HG03060 (cell line): ENCODE measurements at regions not wholly inside any gene's neighbourhood (a gene's known extent, or its start where the extent isn't known, plus 50 kb on each side); places are given as distances from the start of the nearest gene placed in this dataset.

ENCODE experiments used
- ATAC-seq: cut with Tn5 transposase; IDR thresholded peaks from one replicate; pipeline ENCODE4 v1.9.1; 2021; ENCODE audit warnings: low read depth, moderate number of reproducible peaks; ENCODE audit not compliant: unreplicated experiment

DNA sequence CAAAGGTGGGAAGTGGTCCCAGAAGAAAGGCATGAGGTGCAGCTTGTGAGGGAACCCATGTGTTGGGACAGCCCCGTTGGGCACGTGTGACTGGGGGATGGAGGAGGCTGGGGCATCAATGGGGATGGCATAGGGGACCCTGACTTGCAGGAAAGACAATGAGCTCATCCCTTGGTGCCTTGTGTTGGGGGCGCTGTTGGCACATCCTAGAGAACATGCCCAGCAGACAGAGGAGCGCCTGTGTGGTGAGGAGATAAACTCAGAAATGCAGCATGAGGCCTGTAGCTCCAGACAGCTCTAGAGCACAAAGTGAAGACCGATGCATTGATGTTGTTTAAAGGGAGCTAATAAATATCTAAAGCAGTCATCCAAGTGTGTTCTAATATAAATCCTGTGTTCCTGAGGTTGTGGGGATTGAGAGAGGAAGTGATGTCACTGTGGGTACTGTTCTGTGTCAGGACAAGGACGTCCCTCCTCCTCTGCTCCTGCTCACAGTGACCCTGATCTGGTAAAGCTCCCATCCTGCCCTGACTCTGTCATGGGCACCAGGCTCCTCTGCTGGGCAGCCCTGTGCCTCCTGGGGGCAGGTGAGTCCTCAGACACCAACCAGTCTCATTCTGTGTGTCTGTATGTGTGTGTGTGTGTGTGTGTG, 126.1 kb upstream of the PRSS58 start:
- ATAC-seq, result no peak

DNA sequence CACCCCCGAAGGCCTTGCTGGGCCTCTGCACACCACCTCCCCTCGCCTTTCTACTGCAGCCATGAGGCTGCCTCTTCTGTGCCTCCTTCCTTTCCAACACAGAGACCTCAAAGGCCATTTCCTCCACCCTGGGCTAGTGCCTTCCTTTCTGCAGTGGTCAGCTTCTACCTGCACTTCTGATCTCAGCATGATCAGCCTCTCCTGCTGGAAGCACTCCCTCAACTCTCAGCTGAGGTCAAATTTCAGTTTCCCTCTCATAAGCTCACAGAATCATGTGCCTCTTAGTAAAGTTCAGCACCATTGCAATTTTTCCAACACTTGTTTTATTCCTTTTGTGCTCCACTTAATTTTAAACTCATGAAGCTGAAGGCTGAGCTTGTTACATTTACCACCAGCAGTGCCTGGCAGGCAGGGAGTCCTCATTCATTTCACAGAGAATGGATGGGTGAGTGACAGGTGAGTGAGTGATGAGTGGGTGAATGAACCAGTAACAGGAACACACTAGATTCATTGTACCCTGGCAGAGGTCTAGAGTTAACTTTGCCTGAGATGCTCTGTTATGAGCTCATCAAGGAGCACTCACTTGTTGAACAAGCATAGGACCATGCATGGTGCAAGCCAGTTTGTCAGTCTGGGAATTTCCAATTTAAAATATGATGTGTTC, 124.0 kb upstream of the PRSS58 start:
- no peak for ATAC-seq

DNA sequence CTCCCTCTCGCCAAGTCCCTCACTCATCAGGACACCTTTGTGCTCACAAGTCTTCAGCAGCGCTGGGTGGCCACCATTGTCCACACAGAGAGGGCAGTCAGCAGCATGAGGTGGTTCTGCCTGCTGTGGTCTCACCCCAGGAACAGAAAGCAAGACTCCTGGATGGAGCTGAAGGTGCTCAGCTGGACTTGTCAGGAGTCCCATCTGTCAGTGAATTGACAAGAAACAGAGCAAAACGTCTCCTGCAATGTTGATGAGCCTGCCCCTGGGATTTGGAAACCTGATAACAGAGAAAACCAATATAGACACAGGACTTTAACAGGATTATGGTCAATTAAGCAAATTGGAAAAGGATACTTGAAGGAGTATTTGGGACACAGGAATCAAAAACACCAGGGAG, 122.2 kb upstream of the PRSS58 start:
- no peak for ATAC-seq

DNA sequence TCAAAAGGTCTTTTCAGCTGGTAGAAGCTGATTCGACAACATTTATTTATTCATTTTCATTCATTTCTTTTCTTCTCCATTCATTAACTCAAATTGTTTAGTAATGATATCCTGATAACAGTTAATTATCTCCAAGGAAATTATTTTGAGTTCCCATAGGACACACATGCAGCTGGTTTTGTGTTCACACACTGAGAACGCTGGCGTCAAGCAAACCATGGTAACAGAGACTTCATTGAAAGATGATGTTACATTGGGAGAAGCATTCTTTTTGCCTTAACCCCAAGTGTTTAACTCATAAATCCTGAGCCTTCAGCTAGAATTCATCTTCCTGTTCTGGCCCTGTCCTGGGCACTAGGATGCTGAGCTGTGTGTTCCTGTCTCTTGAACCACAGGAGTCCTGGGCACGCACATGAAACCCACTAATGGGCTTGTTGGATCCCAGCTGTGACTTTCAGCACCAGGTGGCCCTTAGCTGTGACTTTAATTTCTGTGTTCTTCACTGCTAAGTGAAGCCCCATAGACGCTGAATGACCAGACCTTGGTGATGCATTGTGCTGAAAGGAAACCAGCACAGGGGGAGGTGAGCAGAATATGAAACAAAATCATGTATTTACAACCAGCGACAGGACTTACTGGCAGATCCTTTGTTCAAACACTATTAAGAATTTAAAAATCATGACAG, 121.5 kb upstream of the PRSS58 start:
- no peak for ATAC-seq

DNA sequence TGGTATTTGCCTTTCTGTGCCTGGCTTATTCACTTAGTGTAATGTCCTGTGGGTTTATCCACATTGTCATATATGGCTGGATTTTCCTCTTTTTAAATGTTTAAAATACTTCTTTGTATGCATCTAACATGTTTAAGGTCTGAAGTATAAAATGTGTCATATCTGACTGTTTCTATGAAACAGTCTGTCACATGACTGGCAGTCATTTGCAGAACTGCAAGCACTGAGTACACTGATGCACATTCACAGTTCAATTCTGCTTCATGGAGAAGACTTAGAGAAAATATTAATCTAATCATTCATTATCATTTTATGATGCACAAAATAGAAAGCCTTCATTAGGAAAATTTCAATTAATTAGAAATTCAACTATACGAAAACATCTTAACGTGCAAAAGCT, 119.7 kb upstream of the PRSS58 start:
- ATAC-seq, result no peak

DNA sequence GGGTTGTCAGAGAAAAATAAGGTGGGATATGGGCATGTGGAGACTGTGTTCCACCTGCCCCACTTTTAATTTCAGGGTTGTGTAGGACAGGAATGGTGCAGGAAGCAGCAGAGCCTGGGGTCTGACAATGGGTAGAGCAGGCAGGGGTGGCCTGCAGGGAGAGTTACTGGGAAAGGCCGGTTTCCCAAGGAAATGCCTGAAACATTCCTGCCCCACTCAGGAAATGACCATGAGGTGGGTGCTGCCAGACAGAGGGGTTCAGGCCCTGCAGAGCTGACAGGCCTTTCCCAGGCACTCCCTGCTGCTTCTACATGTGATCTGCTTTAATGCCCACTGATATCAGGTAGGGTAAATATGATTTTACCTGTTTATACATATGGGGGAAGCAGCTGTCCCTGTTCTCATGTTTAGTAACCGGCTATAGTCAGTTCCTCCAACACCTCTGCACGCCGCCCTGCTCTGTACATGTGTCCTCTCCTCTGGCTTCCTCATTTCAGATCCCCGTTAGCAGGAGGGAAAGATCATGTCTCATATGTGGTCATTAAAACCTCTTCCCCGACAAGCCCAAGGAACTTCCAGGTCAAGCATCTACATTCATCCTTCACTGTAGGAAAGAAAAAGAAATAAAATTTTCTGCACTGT, 118.6 kb upstream of the PRSS58 start:
- ATAC-seq, result no peak

DNA sequence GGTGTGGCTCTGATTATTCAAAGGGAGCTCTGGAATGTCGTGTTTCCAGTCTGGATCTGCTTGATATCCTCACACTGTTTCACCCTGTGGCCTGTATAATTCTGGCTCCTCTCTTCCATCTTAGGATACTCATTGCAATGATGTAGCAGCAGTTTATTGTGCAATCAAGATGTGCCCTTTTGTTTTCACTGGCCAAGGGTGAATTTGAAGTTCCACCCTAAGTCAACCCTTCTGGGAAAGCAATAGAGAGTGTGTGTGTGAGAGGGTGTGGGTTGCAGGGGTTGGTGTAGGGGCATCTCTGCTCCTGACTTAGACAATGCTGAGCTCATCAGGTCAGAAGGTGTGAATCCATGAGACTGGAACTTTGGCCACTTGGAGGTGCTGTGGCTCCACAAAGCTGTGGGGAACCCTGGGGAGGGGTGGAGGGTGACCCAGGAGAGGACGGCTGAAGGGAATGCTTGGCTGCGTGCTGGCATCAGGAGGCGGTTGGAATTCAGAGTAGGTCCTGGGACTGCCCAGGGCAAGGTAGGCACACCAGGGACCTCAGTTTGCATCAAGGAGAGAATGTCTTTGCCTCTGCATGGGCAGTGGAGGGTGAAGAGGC, 118.0 kb upstream of the PRSS58 start:
- no peak for ATAC-seq

DNA sequence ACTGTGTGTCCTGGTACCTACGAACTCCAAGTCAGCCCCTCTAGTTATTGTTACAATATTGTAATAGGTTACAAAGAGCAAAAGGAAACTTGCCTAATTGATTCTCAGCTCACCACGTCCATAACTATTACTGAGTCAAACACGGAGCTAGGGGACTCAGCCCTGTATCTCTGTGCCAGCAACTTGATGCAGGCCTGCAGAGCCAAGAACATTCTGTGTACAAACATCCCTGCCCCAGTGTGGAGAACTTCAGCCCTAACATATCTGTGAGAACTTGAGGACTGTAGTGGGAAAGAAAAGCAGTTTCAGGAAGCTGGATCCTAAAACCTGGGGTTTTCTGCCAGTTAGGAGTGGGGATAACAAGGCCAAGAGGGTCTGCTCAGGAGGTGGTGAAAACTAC, 114.9 kb upstream of the PRSS58 start:
- ATAC-seq, result no peak

DNA sequence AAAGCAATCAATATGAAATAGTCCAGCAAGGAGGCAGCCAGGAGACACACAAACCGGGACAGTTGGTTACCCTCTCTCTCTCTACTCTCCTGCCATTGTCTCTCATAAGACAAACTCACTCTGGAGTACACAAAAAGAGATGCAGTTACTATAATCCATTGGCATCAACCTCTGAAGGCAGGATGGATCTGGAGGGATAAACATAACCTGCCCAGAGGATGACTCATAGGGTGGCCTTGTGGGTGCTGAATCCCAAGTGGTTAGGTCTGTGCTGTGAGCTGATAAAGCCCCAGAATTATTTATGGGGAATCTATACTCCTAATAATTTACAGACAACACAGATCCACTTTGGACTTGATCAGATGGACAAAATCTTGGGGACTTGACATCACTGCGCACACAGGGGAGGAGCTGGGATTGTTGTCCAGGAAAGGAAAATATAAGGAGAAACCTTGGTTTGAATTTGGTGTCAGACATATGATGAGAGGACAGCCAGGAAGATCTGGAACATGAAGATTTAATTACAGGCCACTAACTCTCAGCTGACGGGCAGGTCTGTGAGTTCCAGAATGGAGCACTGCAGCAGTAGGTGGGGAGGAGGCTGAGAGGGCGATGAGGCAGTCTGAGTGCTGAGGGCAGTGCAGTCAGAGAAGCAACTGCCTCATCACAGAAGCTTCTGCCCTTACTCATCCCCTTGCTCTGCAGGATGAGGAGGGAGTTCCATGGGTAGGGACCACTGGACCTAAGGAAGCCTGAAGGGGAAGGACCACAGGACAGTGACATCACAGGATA, 113.9 kb upstream of the PRSS58 start:
- ATAC-seq, result no peak

DNA sequence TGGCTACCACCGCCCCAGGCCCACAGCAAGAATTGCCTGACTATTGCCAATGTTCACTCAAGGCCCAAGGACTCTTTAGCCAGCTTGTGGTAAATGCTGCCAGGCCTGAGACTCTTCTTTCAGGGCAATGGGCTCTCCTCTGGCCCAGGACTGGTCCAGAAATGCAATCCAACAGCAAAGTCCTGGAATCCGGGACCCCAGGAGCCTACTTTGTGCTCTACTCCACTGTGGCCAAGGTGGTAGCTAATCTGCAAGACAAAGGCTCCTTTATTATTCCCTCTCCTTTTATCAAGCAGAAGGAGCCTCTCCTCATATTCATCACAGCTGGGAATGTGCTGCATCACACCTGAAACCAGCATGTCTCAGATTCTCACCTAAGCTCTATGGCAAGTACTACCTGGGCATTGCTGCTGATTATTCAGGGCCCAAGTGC, 107.6 kb upstream of the PRSS58 start:
- no peak for ATAC-seq

DNA sequence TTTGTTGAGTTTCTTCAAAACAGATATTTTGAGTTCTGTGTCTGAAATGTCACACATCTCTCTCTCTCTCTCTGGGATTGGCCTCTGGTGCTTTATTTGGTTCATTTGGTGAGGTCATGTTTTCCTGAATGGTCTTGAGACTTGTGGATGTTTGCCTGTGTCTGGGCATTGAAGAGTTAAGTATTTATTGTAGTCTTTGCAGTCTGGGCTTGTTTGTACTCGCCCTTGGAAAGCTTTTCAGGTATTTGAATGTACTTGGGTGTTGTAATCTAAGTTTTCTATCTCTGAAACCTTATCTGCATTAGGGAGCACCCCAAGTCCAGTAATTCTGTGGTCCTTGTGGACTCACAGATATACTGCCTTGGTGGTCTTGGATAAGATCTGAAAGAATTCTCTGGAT, 106.7 kb upstream of the PRSS58 start:
- no peak for ATAC-seq

DNA sequence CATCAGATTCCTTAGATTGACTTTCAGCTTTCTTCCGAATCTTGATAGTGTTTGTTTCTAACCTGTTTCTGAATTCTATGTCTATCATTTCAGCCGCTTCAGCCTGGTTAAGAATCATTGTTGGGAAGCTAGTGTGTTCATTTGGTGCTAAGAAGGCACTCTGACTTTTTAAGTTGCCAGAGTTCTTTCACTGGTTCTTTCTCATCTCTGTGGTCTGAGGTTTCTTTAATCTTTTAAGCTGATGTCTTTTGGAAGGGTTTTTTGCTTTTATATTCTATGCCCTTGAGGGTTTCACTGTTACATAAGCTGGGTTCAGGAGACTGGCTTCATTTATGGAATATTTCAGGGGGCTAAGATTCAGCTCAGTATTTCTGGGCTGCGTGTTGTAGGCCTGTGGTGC, 104.5 kb upstream of the PRSS58 start:
- no peak for ATAC-seq

DNA sequence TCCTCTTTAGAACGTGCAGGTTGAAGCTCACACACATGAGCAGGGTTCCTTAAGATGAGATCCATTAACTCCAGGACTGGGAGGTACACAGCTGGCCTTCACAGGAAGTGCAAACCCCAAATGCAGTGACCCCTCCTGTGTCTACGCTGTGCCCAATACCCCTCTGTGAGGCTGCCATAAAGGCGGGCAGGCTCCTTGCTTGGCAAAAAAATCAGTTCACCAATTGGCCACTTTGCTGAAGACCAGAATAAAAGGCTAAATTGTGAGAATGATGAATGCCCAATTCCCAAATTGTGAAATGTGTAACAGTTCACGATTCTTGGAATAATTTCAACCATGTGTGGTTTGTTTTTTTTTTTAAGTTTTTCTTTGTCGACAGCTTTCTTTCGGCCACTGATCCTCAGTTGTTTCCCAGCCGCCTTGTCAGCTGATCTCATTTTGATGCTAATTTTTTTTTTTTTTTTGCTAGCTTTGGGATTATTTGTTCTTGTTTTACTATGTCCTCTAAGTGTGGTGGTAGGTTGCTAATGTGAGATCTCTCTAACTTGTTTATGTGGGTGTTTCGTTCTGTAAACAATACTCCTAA, 101.9 kb upstream of the PRSS58 start:
- no peak for ATAC-seq

DNA sequence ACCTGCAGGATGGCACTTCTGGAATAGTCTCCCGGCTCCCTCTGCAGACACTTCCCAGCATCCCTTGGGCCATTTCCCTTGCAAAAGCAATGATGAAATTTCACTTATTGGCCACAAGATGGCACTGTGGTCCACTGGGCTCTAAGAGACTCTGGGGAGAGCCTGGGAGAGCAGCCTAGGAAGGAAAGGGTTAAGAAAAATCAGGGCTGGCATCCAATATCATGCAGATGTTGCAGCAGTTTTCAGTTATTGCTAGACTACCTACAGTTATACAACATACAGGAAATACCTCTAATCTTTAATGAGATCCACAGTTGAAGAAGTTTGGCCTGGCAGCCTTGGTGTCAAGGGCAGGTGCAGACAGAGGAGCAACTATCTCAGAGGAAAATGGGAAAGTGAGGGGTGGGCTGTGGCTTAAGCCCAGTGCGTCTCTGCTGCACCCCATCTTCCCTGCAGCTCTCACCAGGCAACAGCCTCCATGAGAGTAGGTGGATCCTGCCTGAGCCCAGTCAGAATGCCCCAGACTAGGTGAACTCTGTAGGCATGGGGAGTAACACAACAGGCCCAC, 100.2 kb upstream of the PRSS58 start:
- peak; percentile 41 for ATAC-seq

DNA sequence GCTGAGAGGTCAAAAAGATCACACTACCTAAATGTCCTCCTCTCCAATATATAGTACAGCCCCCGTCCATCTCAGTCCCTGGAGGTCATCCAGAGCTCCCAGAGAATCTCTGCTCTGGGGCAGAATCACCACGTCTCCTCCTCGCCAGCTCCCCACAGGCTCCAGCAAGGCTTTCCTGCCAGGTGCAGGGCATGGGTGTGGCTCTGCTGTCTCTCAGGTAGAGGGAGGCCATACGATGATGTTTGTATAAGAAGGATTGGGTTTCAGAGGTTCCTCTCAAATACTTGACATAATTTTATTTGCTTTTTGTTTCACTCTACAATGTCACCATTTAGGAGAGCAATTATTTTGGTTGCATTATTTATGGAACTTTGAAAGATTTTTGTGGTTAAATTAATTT, 98.3 kb upstream of the PRSS58 start:
- no peak for ATAC-seq

DNA sequence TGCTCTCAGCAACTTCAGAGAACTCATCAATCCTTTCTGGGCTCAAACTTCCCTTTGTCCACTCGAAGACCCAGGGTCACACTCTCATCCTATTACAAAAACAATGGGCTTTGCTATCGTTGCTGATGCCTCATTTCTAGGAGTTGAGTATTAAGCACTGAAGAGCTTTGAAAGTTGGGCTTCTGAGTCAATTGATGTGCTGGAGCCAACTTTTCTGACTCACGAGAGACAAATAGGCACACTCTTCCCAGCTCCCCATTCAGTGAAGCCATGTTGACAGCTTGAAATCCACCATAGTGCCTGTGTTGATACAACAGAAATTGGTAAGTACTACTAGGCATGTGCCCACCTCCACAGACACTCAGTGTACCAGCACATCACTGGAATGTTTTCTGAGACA, 97.5 kb upstream of the PRSS58 start:
- ATAC-seq, result no peak

DNA sequence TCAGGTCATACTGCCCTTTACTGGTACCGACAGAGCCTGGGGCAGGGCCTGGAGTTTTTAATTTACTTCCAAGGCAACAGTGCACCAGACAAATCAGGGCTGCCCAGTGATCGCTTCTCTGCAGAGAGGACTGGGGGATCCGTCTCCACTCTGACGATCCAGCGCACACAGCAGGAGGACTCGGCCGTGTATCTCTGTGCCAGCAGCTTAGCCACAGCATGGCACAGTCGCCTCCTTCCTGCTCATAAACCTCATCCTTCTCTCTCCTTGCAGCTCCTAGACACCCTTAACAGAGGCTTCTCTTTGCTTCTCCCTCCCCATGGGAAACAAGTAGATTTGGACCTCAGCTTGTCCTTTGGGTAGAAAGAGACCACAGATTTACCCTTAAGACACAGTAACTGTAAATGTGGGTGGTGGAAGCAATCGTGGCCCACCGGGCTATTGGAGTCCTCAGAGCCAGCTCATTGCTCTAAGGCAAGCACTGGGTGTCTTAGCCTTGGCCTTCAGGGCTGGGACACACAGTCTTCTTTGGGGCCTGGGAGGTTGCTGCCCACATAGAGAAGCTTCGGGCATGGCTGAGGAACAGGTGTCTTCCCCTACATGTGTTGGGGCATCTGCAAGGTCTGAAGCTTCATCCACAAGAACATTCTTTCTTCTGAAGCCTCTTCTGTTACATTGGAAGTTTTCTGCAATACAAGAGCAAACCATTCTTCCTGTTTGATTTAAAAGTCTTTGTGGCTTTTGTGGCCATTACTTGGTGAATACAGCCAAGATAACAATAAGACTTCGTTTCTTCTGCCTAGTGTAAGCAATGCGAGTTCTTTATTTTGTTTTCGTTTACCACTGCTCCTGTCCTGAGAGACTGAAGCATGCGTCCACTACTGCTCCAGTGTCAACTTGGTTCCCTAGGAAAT, 95.5 kb upstream of the PRSS58 start:
- no peak for ATAC-seq

DNA sequence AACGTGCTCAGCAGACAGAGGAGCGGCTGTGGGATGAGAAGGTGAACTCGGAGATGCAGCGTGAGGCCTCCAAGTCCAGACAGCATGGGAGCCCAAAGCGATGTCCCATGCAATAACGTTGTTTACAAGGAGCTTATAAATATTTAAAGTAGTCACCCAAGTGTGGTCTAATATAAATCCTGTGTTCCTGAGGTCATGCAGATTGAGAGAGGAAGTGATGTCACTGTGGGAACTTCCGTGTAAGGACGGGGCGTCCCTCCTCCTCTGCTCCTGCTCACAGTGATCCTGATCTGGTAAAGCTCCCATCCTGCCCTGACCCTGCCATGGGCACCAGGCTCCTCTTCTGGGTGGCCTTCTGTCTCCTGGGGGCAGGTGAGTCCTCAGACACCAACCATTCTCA, 94.7 kb upstream of the PRSS58 start:
- no peak for ATAC-seq

DNA sequence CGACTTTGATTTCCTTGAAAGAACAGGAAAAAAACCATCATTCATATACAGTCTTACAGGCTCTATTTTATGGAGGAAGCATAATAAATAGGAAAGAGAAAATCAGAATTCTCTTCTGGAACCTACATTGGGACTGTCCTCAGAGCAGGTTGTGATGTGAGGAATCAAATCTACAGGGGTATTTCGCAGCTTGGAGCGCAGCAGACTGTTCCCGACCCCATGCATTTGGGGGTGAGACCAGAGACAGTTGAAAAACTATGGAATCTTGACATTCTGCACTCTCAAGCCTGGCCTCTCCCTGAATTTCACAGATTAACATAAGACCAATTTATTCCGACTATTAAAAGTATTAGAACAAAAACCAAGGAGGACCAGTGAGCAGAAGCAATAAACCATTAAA, 93.3 kb upstream of the PRSS58 start:
- no peak for ATAC-seq
